Spleen (tissue), 7 donors: ENCODE measurements at regions not wholly inside any gene's neighbourhood (a gene's known extent, or its start where the extent isn't known, plus 50 kb on each side); places are given as distances from the start of the nearest gene placed in this dataset.

ENCODE experiments used
- POLR2AphosphoS5 ChIP-seq, 3 donors: sonication (generic); formaldehyde crosslinking; IDR thresholded peaks; one replicate each; pipeline ENCODE4 v1.5.1; 2017; ENCODE audit warnings: antibody characterized with exemption in 3 of 3
- TF ChIP-seq, protein P1 (sequence below), 11 experiments: fragments of 200-600 bp in 7 of 11; fragments of 450-650 bp in 4 of 11; sonication (generic) in 4 of 11; IDR thresholded peaks in 8 of 11; conservative IDR thresholded peaks in 3 of 11; 1 replicate in 7 of 11; 2 replicates in 4 of 11; pipeline versions ENCODE4 v1.4.0 to v1.8.0; 2016 to 2021; ENCODE audit warnings: antibody characterized with exemption in 11 of 11, inconsistent platforms in 4 of 11, mild to moderate bottlenecking in 1 of 11
- donor health status: DM: no; HTN: no; CAD: no; lungs with moderate emphysema.
- donor health status: DM: no; HTN: no; CAD: no.
- donor health status: DM: no; HTN: no; CAD: no.

- TF ChIP-seq, protein P1, sequence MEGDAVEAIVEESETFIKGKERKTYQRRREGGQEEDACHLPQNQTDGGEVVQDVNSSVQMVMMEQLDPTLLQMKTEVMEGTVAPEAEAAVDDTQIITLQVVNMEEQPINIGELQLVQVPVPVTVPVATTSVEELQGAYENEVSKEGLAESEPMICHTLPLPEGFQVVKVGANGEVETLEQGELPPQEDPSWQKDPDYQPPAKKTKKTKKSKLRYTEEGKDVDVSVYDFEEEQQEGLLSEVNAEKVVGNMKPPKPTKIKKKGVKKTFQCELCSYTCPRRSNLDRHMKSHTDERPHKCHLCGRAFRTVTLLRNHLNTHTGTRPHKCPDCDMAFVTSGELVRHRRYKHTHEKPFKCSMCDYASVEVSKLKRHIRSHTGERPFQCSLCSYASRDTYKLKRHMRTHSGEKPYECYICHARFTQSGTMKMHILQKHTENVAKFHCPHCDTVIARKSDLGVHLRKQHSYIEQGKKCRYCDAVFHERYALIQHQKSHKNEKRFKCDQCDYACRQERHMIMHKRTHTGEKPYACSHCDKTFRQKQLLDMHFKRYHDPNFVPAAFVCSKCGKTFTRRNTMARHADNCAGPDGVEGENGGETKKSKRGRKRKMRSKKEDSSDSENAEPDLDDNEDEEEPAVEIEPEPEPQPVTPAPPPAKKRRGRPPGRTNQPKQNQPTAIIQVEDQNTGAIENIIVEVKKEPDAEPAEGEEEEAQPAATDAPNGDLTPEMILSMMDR (IDR thresholded peaks at IDR 0.05 in 8 of 11, conservative IDR thresholded peaks at IDR 0.05 in 3 of 11): no peak
- no peak for TF ChIP-seq POLR2AphosphoS5 (IDR thresholded peaks at IDR 0.05)
Measured at GRCh38 chr15:25492315-25492714, 53.5 kb upstream of the UBE3A start.
